IPS-NIHi7 (cell line): ENCODE measurements at regions not wholly inside any gene's neighbourhood (a gene's known extent, or its start where the extent isn't known, plus 50 kb on each side); places are given as distances from the start of the nearest gene placed in this dataset.

Experiments
- DNase-seq: peaks from one replicate; pipeline ENCODE4 v3.0.0; 2012; ENCODE audit warnings: mixed read lengths; ENCODE audit errors: extremely low spot score

- DNase-seq, result no peak
Observed at GRCh38 chr10:78740976-78741915, 327.5 kb upstream of the ZMIZ1 start.

GRCh38 chr10:78742406-78742729 lies 326.4 kb upstream of the ZMIZ1 start:
- DNase-seq, result no peak

- no peak for DNase-seq
Observed at GRCh38 chr10:78742730-78743615, 325.8 kb upstream of the ZMIZ1 start.

- DNase-seq, result no peak
Observed at GRCh38 chr10:78744056-78744455, 324.7 kb upstream of the ZMIZ1 start.

GRCh38 chr10:78744491-78745090 lies 324.2 kb upstream of the ZMIZ1 start:
- no peak for DNase-seq

GRCh38 chr10:78745441-78745840 lies 323.3 kb upstream of the ZMIZ1 start:
- DNase-seq, result no peak

- no peak for DNase-seq
Observed at GRCh38 chr10:78746155-78746763, 322.5 kb upstream of the ZMIZ1 start.

GRCh38 chr10:78747401-78748234 lies 321.1 kb upstream of the ZMIZ1 start:
- no peak for DNase-seq

GRCh38 chr10:78748235-78748533 lies 320.6 kb upstream of the ZMIZ1 start:
- no peak for DNase-seq

GRCh38 chr10:78749200-78749599 lies 319.6 kb upstream of the ZMIZ1 start:
- no peak for DNase-seq

- no peak for DNase-seq
Observed at GRCh38 chr10:78749898-78750297, 318.9 kb upstream of the ZMIZ1 start.

GRCh38 chr10:78750418-78750817 lies 318.3 kb upstream of the ZMIZ1 start:
- DNase-seq, result no peak

GRCh38 chr10:78751716-78752115 lies 317.1 kb upstream of the ZMIZ1 start:
- DNase-seq, result no peak

- DNase-seq, result no peak
Observed at GRCh38 chr10:78752221-78752620, 316.5 kb upstream of the ZMIZ1 start.

GRCh38 chr10:78752708-78753107 lies 316.1 kb upstream of the ZMIZ1 start:
- no peak for DNase-seq

- DNase-seq, result no peak
Observed at GRCh38 chr10:78754269-78755062, 314.3 kb upstream of the ZMIZ1 start.

GRCh38 chr10:78755063-78755701 lies 313.6 kb upstream of the ZMIZ1 start:
- no peak for DNase-seq

- DNase-seq, result no peak
Observed at GRCh38 chr10:78755877-78756455, 312.8 kb upstream of the ZMIZ1 start.

GRCh38 chr10:78756604-78757343 lies 312.0 kb upstream of the ZMIZ1 start:
- peak; percentile 78 for DNase-seq
